PC-9 (cell line): ENCODE measurements at regions not wholly inside any gene's neighbourhood (a gene's known extent, or its start where the extent isn't known, plus 50 kb on each side); places are given as distances from the start of the nearest gene placed in this dataset.

Experiments
- BruUV-seq: library from RNA; stranded (reverse); fragments of 400-500 nt; replicated peaks from 2 replicates; lab custom pipeline; 2021; lab: Mats Ljungman, UMichigan
- CTCF ChIA-PET: fragments of 300-600 bp; sonication (Branson Sonifier 250); formaldehyde crosslinking; loops from one replicate; lab custom pipeline; 2022; ENCODE audit warnings: antibody characterized with exemption; lab: Charles Lee
- POLR2A ChIA-PET: fragments of 300-600 bp; sonication (Branson Sonifier 250); formaldehyde crosslinking; loops from one replicate; lab custom pipeline; 2022; ENCODE audit warnings: antibody characterized with exemption; ENCODE audit not compliant: unreplicated experiment; lab: Charles Lee
- DNase-seq, 2 experiments: peaks; one replicate each; pipeline versions ENCODE4 v3.0.0 to v3.0.0-alpha.2; 2015 to 2022; ENCODE audit warnings: mixed read lengths in 1 of 2
- H2AFZ ChIP-seq: fragments of 200-600 bp; sonication (generic); 2 replicates; pipeline ENCODE4 v1.8.1; 2017; ENCODE audit warnings: antibody characterized with exemption
- H3F3A ChIP-seq: fragments of 200-600 bp; sonication (generic); 2 replicates; pipeline ENCODE4 v1.8.1; 2017; ENCODE audit warnings: antibody characterized with exemption, mild to moderate bottlenecking, low read depth; ENCODE audit not compliant: insufficient read depth
- H3K27ac ChIP-seq: fragments of 200-600 bp; sonication (generic); 2 replicates; pipeline ENCODE4 v1.6.1; 2016; ENCODE audit warnings: mixed run types
- H3K27me3 ChIP-seq: fragments of 200-600 bp; sonication (generic); 2 replicates; pipeline ENCODE4 v1.6.1; 2016; ENCODE audit warnings: low read depth, mixed run types; ENCODE audit not compliant: insufficient read depth
- H3K36me3 ChIP-seq: fragments of 200-600 bp; sonication (generic); 2 replicates; pipeline ENCODE4 v1.6.1; 2016; ENCODE audit warnings: low read depth, mixed run types
- H3K4me1 ChIP-seq: fragments of 200-600 bp; sonication (generic); replicated peaks from 2 replicates; pipeline ENCODE4 v1.6.1; 2016; ENCODE audit warnings: mixed run types; ENCODE audit not compliant: insufficient read depth
- H3K4me2 ChIP-seq: fragments of 200-600 bp; sonication (generic); 2 replicates; pipeline ENCODE4 v1.6.1; 2017; ENCODE audit warnings: mixed run types
- H3K4me3 ChIP-seq: fragments of 200-600 bp; sonication (generic); 2 replicates; pipeline ENCODE4 v1.6.1; 2016; ENCODE audit warnings: mixed run types
- H3K79me2 ChIP-seq: fragments of 200-600 bp; sonication (generic); 2 replicates; pipeline ENCODE4 v1.6.1; 2017; ENCODE audit warnings: low read depth, mixed run types
- H3K9me2 ChIP-seq: fragments of 200-600 bp; sonication (generic); 2 replicates; pipeline ENCODE4 v1.8.1; 2017; ENCODE audit warnings: mild to moderate bottlenecking; ENCODE audit not compliant: insufficient read depth
- H3K9me3 ChIP-seq: fragments of 200-600 bp; sonication (generic); 2 replicates; pipeline ENCODE4 v1.8.1; 2016; ENCODE audit warnings: low read depth; ENCODE audit not compliant: insufficient read depth
- H4K20me1 ChIP-seq: fragments of 200-600 bp; sonication (generic); 2 replicates; pipeline ENCODE4 v1.8.1; 2017; ENCODE audit not compliant: insufficient read depth
- EZH2 ChIP-seq: fragments of 200-600 bp; sonication (generic); IDR thresholded peaks from 2 replicates; pipeline ENCODE4 v1.8.0; 2017; ENCODE audit warnings: antibody characterized with exemption, low read depth
- intact Hi-C: fragments of 100-400 bp; cut with micrococcal nuclease; formaldehyde crosslinking; loops from one replicate; pipeline ENCODE4 v1.10.0; 2022; ENCODE audit not compliant: unreplicated experiment
- TF ChIP-seq, protein P1 (sequence below): fragments of 200-600 bp; sonication (generic); conservative IDR thresholded peaks from 2 replicates; pipeline ENCODE4 v1.6.1; 2017; ENCODE audit warnings: mixed run types, antibody characterized with exemption, mild to moderate bottlenecking, moderate library complexity

DNA sequence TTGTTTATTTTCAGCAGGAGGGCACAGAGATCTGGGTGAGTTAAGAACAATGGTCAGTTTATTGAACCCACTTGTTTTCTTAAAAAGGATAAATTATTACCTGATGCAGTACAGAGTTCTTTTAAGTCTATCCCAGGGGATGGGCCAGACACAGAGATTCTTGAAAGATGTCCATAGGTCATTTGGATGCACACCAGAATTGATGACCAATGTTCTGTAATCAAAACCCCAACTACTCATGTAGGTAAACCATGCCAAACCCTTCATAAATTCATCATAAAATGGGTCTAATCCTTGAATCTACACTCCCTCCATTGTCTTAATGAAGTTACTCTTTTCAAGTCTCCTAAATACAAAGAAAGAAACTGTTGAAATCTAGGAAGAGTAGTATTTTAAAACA lies 273.0 kb upstream of the COL8A1 start:
- ChIA-PET POLR2A (no interaction called here), CTCF (no interaction called here)
- Histone ChIP-seq H3K4me3 (no peak overlapping the region), H3K4me1 (no peaks in the 10 kb centered on the region), H3K9me2 (no peaks in the 10 kb centered on the region; the same call in 1 of the 2 replicates), H3K79me2 (no peaks in the 10 kb centered on the region), H3K27me3 (no peaks in the 10 kb centered on the region), H4K20me1 (no peaks in the 10 kb centered on the region), H3K27ac (no peak overlapping the region), H3K36me3 (no peaks in the 10 kb centered on the region), H2AFZ (no peak overlapping the region), H3K9me3 (no peaks in the 10 kb centered on the region), H3K4me2 (no peak overlapping the region), H3F3A (no peaks in the 10 kb centered on the region)
- DNase-seq, result no peak
- no peak for TF ChIP-seq EZH2
- TF ChIP-seq, protein P1, sequence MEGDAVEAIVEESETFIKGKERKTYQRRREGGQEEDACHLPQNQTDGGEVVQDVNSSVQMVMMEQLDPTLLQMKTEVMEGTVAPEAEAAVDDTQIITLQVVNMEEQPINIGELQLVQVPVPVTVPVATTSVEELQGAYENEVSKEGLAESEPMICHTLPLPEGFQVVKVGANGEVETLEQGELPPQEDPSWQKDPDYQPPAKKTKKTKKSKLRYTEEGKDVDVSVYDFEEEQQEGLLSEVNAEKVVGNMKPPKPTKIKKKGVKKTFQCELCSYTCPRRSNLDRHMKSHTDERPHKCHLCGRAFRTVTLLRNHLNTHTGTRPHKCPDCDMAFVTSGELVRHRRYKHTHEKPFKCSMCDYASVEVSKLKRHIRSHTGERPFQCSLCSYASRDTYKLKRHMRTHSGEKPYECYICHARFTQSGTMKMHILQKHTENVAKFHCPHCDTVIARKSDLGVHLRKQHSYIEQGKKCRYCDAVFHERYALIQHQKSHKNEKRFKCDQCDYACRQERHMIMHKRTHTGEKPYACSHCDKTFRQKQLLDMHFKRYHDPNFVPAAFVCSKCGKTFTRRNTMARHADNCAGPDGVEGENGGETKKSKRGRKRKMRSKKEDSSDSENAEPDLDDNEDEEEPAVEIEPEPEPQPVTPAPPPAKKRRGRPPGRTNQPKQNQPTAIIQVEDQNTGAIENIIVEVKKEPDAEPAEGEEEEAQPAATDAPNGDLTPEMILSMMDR, result no peak
- intact Hi-C loops, result no loop called here
- BruUV-seq, result no TSS peak

DNA sequence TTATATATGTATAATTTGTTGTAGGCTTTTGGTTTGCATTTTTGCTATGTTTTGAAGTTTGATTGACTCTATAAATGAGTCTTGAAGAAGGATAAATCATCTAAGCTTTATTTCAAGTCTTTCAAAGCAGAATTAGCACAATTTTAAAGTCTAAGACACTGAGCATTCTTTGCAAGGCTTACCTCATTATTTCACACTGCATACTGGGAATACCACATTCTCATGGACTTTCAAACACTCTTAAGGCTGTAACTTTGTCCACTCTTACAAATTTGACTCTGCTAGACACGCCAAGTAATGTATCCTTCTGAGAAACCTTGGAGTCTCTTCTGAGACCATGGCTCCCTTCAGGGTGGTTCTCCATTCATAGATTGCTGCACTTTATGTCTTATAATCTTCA lies 281.3 kb upstream of the COL8A1 start:
- BruUV-seq, result no TSS peak
- Histone ChIP-seq H3K9me2 (peaks cover 6% of the 10 kb centered on the region; the same call in 1 of the 2 replicates), H3K4me3 (no peak overlapping the region), H3K27ac (no peak overlapping the region), H3K27me3 (no peaks in the 10 kb centered on the region), H3F3A (no peaks in the 10 kb centered on the region), H3K4me1 (no peaks in the 10 kb centered on the region), H4K20me1 (no peaks in the 10 kb centered on the region), H3K36me3 (no peaks in the 10 kb centered on the region), H3K4me2 (no peak overlapping the region), H3K79me2 (no peaks in the 10 kb centered on the region), H3K9me3 (no peaks in the 10 kb centered on the region), H2AFZ (no peak overlapping the region)
- no peak for DNase-seq
- TF ChIP-seq, protein P1, result no peak
- TF ChIP-seq EZH2, result no peak
- ChIA-PET POLR2A (no interaction called here), CTCF (no interaction called here)
- intact Hi-C loops, result no loop called here

DNA sequence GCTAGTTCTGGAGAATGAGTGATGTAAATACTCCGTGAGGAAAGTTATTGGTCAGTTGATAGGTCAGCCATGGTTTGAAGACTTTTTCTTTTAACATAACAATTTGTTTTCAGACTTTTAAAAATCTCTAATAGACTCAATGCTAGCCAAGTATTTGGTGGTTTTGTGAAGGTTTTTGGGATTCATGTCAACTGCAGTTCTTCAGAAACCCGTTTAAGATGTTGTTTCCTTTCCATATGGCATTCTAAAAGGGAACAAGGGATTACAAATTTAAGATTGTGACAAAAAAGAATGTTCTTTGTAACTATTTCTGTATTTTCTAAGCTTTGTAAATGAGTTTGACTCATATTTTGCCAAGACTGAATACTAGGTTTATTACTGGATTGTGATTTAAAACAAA lies 281.7 kb upstream of the COL8A1 start:
- no TSS peak for BruUV-seq
- no peaks in the 10 kb centered on the region for H3K27me3 ChIP-seq

More for the DNA sequence above, 281.7 kb upstream of the COL8A1 start:
- no peak overlapping the region for H3K4me3 ChIP-seq
- no peaks in the 10 kb centered on the region for H3F3A ChIP-seq
- no peaks in the 10 kb centered on the region for H3K36me3 ChIP-seq
- intact Hi-C loops, result no loop called here
- no peak for DNase-seq
- no peaks in the 10 kb centered on the region for H3K79me2 ChIP-seq
- ChIA-PET CTCF (no interaction called here), POLR2A (no interaction called here)
- no peaks in the 10 kb centered on the region for H3K9me3 ChIP-seq
- peaks cover 6% of the 10 kb centered on the region; the same call in 1 of the 2 replicates for H3K9me2 ChIP-seq
- H3K27ac ChIP-seq, result no peak overlapping the region
- no peak overlapping the region for H3K4me2 ChIP-seq
- H3K4me1 ChIP-seq, result no peaks in the 10 kb centered on the region
- no peaks in the 10 kb centered on the region for H4K20me1 ChIP-seq
- H2AFZ ChIP-seq, result no peak overlapping the region
- TF ChIP-seq EZH2, result no peak
- TF ChIP-seq, protein P1, result no peak
